Muscle layer of duodenum (tissue), 2 donors: ENCODE measurements at regions not wholly inside any gene's neighbourhood (a gene's known extent, or its start where the extent isn't known, plus 50 kb on each side); places are given as distances from the start of the nearest gene placed in this dataset.
A peak's percentile ranks its signal among the peaks of the same experiment; 100 is the strongest.

ENCODE experiments used
- H3K27ac ChIP-seq: one replicate; pipeline ENCODE4 v1.7.0; 2013; ENCODE audit warnings: mild to moderate bottlenecking, low read length
- H3K27me3 ChIP-seq: one replicate; pipeline ENCODE4 v1.7.0; 2013; ENCODE audit warnings: low read depth, mild to moderate bottlenecking, control low read depth, low read length
- H3K36me3 ChIP-seq, 2 donors: one replicate each; pipeline ENCODE4 v1.7.0; 2013; ENCODE audit warnings: low read length in 2 of 2, control low read depth in 1 of 2, mild to moderate bottlenecking in 1 of 2; ENCODE audit not compliant: insufficient read depth in 2 of 2, control insufficient read depth in 1 of 2
- H3K4me1 ChIP-seq, 2 donors: one replicate each; pipeline ENCODE4 v1.7.0; 2013; ENCODE audit warnings: low read length in 2 of 2, mild to moderate bottlenecking in 2 of 2, control low read depth in 1 of 2, moderate library complexity in 1 of 2; ENCODE audit not compliant: insufficient read depth in 2 of 2, control insufficient read depth in 1 of 2
- H3K4me3 ChIP-seq, 2 donors: one replicate each; pipeline ENCODE4 v1.7.0; 2013; ENCODE audit warnings: low read length in 2 of 2, low read depth in 1 of 2, mild to moderate bottlenecking in 1 of 2
- H3K9me3 ChIP-seq, 2 donors: one replicate each; pipeline ENCODE4 v1.7.0; 2013; ENCODE audit warnings: low read length in 2 of 2, control low read depth in 1 of 2, mild to moderate bottlenecking in 1 of 2; ENCODE audit not compliant: control insufficient read depth in 1 of 2
- donor health status: healthy.

GRCh38 chr9:104278929-104279496, 184.9 kb downstream of the SMC2 start:
- H3K9me3 ChIP-seq = no peaks in the 10 kb centered on the region
- no peak overlapping the region for H3K4me3 ChIP-seq
- H3K36me3 ChIP-seq = no peaks in the 10 kb centered on the region
- no peaks in the 10 kb centered on the region for H3K27me3 ChIP-seq
- no peaks in the 10 kb centered on the region for H3K4me1 ChIP-seq
- H3K27ac ChIP-seq = no peak overlapping the region

- Histone ChIP-seq H3K27ac (no peak overlapping the region), H3K27me3 (no peaks in the 10 kb centered on the region), H3K4me1 (no peaks in the 10 kb centered on the region), H3K4me3 (peak overlapping the region in 1 of 2 donors; percentile 9), H3K9me3 (no peaks in the 10 kb centered on the region), H3K36me3 (no peaks in the 10 kb centered on the region)
Observed at GRCh38 chr9:104279535-104280177, 185.5 kb downstream of the SMC2 start.

- no peaks in the 10 kb centered on the region for H3K27me3 ChIP-seq
- no peaks in the 10 kb centered on the region for H3K36me3 ChIP-seq
- no peak overlapping the region for H3K27ac ChIP-seq
Observed at GRCh38 chr9:104280178-104280560, 186.1 kb downstream of the SMC2 start.

GRCh38 chr9:104280711-104281110, 186.6 kb downstream of the SMC2 start:
- H3K27ac ChIP-seq = no peak overlapping the region
- H3K36me3 ChIP-seq = no peaks in the 10 kb centered on the region
- H3K4me1 ChIP-seq = no peaks in the 10 kb centered on the region
- H3K27me3 ChIP-seq = no peaks in the 10 kb centered on the region
- H3K9me3 ChIP-seq = no peaks in the 10 kb centered on the region
- no peak overlapping the region for H3K4me3 ChIP-seq

More at GRCh38 chr9:104280178-104280560, 186.1 kb downstream of the SMC2 start:
- no peaks in the 10 kb centered on the region for H3K9me3 ChIP-seq
- no peaks in the 10 kb centered on the region for H3K4me1 ChIP-seq
- H3K4me3 ChIP-seq = no peak overlapping the region

- H3K27me3 ChIP-seq = no peaks in the 10 kb centered on the region
- H3K4me3 ChIP-seq = no peak overlapping the region
- no peaks in the 10 kb centered on the region for H3K9me3 ChIP-seq
- H3K27ac ChIP-seq = no peak overlapping the region
- H3K36me3 ChIP-seq = no peaks in the 10 kb centered on the region
- peaks cover 0 to 3% of the 10 kb centered on the region in 2 donors for H3K4me1 ChIP-seq
Observed at GRCh38 chr9:104286187-104286586, 192.1 kb downstream of the SMC2 start.

GRCh38 chr9:104286799-104287198, 192.7 kb downstream of the SMC2 start:
- Histone ChIP-seq H3K27ac (no peak overlapping the region), H3K27me3 (no peaks in the 10 kb centered on the region)

GRCh38 chr9:104287253-104287878, 193.3 kb downstream of the SMC2 start:
- no peak overlapping the region for H3K27ac ChIP-seq
- no peaks in the 10 kb centered on the region for H3K36me3 ChIP-seq
- no peaks in the 10 kb centered on the region for H3K9me3 ChIP-seq
- no peaks in the 10 kb centered on the region for H3K27me3 ChIP-seq
- H3K4me1 ChIP-seq = peaks cover 0 to 3% of the 10 kb centered on the region in 2 donors
- no peak overlapping the region for H3K4me3 ChIP-seq

More at GRCh38 chr9:104286799-104287198, 192.7 kb downstream of the SMC2 start:
- Histone ChIP-seq H3K36me3 (no peaks in the 10 kb centered on the region), H3K9me3 (no peaks in the 10 kb centered on the region), H3K4me1 (peaks cover 0 to 3% of the 10 kb centered on the region in 2 donors), H3K4me3 (no peak overlapping the region)

- Histone ChIP-seq H3K27me3 (no peaks in the 10 kb centered on the region), H3K36me3 (no peaks in the 10 kb centered on the region), H3K9me3 (no peaks in the 10 kb centered on the region), H3K27ac (no peak overlapping the region), H3K4me3 (no peak overlapping the region), H3K4me1 (no peaks in the 10 kb centered on the region)
Observed at GRCh38 chr9:104293877-104294276, 199.8 kb downstream of the SMC2 start.

- no peaks in the 10 kb centered on the region for H3K9me3 ChIP-seq
- H3K4me3 ChIP-seq = no peak overlapping the region
- no peak overlapping the region for H3K27ac ChIP-seq
- no peaks in the 10 kb centered on the region for H3K36me3 ChIP-seq
- H3K27me3 ChIP-seq = no peaks in the 10 kb centered on the region
- H3K4me1 ChIP-seq = no peaks in the 10 kb centered on the region
Observed at GRCh38 chr9:104300124-104300523, 203.9 kb upstream of the OR13F1 start.

- Histone ChIP-seq H3K27ac (no peak overlapping the region), H3K9me3 (no peaks in the 10 kb centered on the region), H3K4me1 (no peaks in the 10 kb centered on the region), H3K27me3 (no peaks in the 10 kb centered on the region), H3K4me3 (no peak overlapping the region), H3K36me3 (no peaks in the 10 kb centered on the region)
Observed at GRCh38 chr9:104301755-104302154, 202.3 kb upstream of the OR13F1 start.

GRCh38 chr9:104302775-104303174, 201.3 kb upstream of the OR13F1 start:
- no peaks in the 10 kb centered on the region for H3K27me3 ChIP-seq
- H3K36me3 ChIP-seq = no peaks in the 10 kb centered on the region
- H3K4me1 ChIP-seq = no peaks in the 10 kb centered on the region
- no peak overlapping the region for H3K27ac ChIP-seq
- no peaks in the 10 kb centered on the region for H3K9me3 ChIP-seq
- H3K4me3 ChIP-seq = no peak overlapping the region
